HG03108 (cell line): ENCODE measurements at regions not wholly inside any gene's neighbourhood (a gene's known extent, or its start where the extent isn't known, plus 50 kb on each side); places are given as distances from the start of the nearest gene placed in this dataset.
A peak's percentile ranks its signal among the peaks of the same experiment; 100 is the strongest.

Experiments
- ATAC-seq: cut with Tn5 transposase; IDR thresholded peaks from one replicate; pipeline ENCODE4 v1.9.1; 2021; ENCODE audit warnings: moderate library complexity; ENCODE audit not compliant: unreplicated experiment

GRCh38 chr7:131010717-131011431 lies 276.9 kb upstream of the KLF14 start:
- ATAC-seq, result no peak

- no peak for ATAC-seq
These were observed 277.4 kb upstream of the KLF14 start for GRCh38 chr7:131011432-131011742.

- ATAC-seq, result no peak
These were observed 278.0 kb upstream of the KLF14 start for GRCh38 chr7:131011976-131012375.

DNA sequence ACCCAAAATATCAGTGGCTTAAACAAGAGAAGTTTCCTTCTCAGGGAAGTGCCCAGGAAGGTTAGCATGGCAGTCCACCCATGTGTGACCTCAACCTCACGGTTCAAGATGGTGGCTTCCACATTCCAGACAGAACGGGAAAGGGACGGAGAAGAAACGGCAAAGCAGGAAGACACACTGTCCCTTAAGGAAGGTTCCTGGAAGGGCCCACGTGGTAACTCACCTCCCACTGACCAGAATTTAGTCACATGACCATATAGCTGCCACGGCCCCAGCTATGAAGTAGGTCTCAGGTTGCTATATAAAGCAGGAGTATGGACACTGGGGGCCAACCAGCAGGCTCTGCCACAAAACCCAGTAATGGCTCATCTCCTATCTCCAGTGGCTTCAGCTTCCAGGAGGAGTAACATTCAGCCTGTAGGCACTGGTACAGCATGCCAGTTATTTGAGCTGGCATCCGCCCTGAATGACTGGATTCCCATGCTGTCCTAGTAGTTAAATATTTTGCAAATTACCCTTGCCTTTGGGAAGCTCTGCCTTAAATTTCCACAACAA lies 278.5 kb upstream of the KLF14 start:
- ATAC-seq, result no peak

GRCh38 chr7:131013716-131014115 lies 279.7 kb upstream of the KLF14 start:
- no peak for ATAC-seq

DNA sequence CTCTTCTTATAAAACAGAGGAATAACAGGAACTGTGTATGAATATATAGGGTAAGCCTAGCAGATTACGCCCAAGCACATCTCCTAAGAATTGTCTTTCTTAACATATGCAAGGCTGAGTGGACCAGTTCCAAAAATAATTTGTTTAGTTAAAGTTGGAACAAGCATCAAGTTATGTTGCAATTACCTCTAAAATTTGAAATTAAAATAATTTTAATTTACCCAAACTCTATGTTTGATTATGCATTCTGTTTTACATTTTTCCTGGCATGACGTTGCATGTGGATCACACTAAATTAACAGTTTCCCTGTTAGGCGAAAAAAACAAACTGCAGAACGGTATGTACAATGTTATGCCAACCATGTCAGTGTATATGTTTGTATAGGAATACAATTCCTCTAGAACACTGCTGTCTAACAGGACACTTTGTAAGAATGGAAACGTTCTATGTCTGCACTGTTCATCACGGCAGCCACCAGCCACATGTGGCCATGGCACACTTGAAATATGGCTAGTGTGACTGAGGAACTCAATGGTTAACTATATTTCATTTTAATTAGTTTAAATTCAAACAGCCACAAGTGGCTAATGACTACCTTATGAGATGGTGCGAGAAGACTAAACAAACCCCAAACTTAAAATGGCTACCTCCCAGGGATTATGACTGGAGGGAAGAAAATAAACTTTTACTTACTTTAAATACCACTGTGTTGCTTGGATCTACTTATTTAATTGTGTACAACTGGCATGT lies 281.1 kb upstream of the KLF14 start:
- ATAC-seq, result no peak

DNA sequence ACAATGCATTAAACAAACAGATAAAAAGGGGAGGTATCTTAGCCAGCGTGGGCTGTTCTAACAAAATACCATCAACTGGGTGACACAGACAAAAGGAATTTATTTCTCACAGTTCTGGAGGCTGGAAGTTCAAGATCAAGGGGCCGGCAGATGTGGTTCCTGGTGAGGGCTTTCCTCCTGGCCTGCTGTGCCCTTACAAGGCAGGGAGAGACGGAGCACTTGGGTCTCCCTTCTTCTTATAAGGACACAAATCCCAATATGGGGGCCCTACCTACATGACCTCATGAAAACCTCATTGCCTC lies 281.6 kb upstream of the KLF14 start:
- ATAC-seq, result no peak

DNA sequence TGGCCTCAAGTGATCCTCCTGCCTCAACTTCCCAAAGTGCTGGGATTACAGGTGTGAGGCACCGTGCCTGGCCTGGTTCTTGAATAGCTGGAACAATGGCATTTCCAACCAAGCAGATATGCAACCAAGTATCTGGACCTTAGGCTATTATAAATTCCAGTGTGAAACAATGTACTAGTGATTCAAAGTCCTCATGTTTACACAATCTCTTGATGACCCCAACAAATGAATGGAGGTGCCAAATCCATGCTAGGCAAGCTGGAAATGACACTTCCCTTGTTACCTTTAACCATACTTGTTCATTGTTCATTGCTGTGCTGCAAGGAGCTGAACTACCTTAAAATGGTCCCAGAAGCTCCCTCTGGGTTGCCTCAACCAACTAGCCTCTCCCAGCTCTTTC lies 282.2 kb upstream of the KLF14 start:
- ATAC-seq, result no peak

DNA sequence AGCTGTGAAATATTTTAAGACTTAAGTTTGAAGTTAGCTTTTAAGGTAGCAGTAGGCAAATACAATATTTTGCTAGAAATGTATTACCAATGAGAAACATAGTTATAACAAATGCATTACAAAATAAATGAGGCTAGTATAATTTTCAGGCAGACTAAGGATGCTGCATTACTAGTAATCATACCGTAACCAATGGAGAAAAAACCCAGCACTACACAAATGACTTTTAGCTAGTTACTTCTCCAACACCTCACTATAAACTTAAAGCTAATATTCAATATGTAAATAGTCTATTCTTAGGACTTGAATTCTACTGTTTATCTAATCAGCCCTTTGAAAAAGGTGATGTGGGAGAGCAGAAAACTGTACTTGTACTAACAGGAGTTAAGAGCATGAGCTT lies 285.3 kb upstream of the KLF14 start:
- ATAC-seq, result no peak

DNA sequence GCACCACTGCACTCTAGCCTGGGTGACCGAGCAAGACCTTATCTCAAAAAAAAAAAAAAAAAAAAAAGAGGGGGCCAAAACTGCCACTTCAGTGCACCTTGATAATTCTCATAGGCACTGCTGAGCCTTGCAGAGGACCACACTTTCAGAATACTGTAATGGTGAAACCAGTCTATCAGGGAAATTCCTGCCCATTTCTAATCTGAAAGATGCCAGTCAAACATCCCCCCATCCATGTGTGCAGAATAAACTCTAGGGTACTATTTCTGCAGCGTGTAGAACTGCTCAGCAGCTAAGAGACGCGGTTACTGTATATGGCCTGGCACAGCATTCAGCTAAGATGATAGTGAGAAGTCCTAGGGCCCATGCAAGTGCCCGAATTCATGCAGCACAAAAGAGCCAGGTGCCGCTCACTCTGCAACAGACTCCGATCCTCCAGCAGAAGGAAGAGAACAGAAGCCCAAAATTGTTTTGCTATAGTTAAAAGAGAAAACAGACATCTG lies 286.8 kb upstream of the KLF14 start:
- ATAC-seq, result no peak

GRCh38 chr7:131021460-131021859 lies 287.5 kb upstream of the KLF14 start:
- no peak for ATAC-seq

GRCh38 chr7:131021902-131022301 lies 287.9 kb upstream of the KLF14 start:
- ATAC-seq, result no peak

GRCh38 chr7:131026297-131027000 lies 292.4 kb upstream of the KLF14 start:
- ATAC-seq, result peak; percentile 36

DNA sequence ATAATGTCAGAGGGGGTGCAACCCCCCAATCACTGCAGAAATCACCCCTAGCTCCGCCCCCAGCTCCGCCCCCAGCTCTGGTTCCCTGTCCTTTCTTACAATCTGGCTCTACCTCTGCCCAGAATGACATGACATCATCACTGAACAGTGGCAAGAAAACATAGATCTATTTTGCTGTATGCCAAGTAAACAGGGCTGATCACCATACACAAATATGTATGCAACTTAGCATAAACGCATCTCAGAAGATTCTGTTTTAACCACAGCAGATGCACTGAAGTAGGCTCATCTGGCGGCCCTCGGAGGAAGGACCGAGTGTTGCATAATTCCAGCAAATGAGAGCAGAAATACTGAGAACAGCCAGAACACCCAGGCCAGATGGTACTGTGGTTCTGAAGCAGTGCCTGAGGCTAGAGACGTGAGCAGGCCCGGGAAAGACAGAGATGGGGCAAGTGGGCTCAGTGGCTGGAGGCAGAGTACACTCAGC lies 293.3 kb upstream of the KLF14 start:
- ATAC-seq, result no peak

- ATAC-seq, result no peak
These were observed 294.3 kb upstream of the KLF14 start for GRCh38 chr7:131028295-131028694.

- ATAC-seq, result no peak
These were observed 295.0 kb upstream of the KLF14 start for GRCh38 chr7:131029002-131029401.

DNA sequence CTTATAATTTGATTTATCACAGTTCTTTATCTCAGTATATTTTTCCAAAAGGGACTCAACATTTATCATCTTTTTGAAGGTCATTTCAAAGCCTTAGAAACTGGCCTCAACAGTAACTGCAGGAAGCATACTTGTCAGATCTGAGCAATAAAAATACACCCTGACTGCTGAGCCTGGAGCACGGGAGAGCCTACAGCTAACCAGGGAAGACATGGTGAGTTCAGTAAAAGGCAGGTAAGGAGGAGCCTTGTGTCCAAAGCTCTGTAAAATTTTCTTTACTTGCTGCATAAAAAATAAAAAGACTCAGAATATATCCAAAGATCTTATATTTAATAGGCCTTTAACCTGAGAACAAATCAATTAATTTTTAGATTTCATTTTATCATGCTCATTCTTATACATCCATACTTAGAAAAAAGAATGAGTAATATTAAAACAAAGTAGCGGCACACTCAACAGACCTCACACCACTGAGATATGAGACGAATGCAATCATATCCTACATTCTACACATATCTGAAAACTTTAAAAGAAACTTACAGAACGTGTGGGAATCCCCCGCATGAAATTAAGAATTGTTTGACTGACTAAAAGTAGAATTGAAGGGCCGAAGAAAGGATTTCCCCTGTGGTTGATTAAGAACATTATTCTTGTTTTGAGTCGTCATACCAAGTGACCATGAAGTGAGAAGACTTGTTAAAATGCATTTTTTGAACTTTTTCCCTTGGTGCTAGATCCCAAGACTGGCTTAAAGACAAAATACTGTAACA lies 296.4 kb upstream of the MKLN1 start:
- ATAC-seq, result peak; percentile 65

- no peak for ATAC-seq
These were observed 294.9 kb upstream of the MKLN1 start for GRCh38 chr7:131032786-131033185.

DNA sequence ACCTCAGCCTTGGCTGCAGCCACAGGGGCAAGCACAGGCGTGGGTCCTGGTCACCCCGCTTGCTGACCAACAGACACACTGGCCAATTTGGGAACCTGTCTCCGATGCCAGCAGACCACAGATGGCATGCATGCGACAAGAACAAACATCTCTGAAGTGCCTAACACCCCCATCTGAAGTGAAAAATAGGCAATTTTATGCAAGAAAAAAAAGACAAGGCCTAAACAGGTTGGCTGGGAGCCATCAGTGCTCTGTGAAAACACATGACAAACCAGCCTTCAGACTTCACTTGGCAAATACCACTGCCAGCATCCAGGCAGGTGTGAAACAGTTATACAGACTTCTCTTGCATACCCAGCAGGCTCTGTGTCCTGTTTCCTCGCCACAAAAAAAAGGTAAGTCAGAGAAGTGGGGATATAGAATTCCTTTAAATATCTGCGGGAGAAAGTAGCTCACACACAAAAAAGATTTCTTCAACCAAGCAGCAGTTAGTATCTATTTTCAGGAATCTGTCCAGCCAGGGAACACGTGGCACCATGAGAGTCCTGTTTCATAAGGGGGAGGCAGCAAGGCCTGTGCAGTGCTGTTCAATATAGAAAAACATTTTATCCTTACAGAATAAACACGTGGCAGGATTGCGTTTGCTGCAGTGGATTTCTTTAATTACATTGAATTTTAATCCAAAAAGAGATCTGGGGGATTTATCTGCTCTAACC lies 293.4 kb upstream of the MKLN1 start:
- ATAC-seq, result no peak

- no peak for ATAC-seq
These were observed 292.4 kb upstream of the MKLN1 start for GRCh38 chr7:131035088-131035770.
